ENCODE measurements at regions not wholly inside any gene's neighbourhood (a gene's known extent, or its start where the extent isn't known, plus 50 kb on each side); places are given as distances from the start of the nearest gene placed in this dataset.
"Not testable (repeated sequence)": the region's sequence is repeated elsewhere in the genome, so short reads cannot be mapped to it uniquely, and the experiment has no call there.

DNA sequence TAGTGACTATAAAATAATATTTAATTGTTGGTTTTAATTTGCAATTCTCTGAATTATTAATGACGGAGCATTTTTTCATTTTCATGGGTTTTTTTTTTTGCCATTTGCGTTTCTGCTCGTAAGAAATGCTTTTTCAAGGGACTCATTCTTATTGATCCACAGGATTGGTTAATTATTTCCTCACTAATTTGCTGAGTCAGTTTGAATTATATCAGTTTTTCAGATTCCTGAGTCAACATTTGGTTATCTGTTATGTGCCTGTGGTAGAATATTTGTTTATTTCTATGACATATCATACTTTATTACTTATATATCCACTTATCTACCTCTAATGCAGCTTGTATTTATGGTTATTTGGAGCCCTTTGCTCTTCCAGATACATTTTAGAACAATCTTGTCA lies 257.0 kb upstream of the BTBD3 start:
- DNase-seq = no peak

- no peak for DNase-seq
These were observed 246.6 kb upstream of the BTBD3 start for GRCh38 chr20:11671015-11671511.

DNA sequence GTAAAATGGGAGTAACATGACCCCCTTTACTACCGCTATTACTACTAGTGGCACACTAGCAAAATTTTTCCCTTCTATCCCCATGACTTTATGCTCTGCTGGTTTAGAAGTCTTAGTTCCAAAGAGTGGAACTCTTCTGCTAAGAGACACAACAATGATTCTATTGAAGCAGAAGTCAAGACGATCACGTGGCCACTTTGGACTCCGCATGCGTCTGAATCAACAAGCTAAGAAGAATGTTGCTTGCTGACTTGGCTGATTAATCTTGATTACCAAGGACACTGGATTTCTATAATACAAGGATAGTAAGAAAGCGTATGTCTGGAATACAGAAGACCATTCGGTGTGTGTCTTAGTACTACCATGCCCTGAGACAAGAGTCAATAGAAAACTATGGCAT lies 244.7 kb upstream of the BTBD3 start:
- no peak for DNase-seq

- DNase-seq = no peak
These were observed 241.6 kb upstream of the BTBD3 start for GRCh38 chr20:11675920-11676629.

DNA sequence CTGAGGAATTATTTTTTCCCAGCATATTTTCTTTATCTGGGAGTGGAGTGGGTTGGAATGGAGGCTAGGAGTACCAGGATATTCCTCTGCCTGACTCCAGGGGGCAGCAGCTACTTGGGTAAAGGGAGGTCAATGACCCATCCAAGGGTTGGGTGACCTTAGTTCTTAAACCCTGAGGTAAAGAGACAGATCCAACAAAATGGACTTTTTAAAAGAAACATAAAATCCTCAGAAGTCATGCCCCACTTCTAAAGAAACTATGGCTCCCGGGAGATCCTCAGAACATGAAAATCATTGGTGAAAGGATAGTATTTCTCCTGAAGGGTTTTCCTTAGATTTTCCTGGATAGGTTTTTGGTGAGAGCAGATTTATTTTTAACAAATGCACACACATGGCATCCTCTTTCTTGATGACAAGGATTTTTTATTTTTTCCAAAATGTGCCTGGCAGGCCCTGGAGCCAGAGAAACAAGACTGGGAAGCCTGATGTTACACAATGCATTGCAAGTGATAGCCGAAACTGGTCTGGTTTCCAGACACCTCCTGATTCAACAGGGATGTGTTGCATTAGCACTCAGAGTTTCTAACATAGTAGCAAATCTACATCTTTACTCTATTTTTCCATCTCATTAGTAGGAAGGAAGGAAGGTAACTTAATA lies 240.9 kb upstream of the BTBD3 start:
- DNase-seq = peak; percentile 32 to 58

GRCh38 chr20:11677428-11677827 lies 240.3 kb upstream of the BTBD3 start:
- no peak for DNase-seq

GRCh38 chr20:11677836-11678235 lies 239.9 kb upstream of the BTBD3 start:
- no peak for DNase-seq

GRCh38 chr20:11682285-11682684 lies 235.4 kb upstream of the BTBD3 start:
- DNase-seq = no peak

- DNase-seq = no peak
These were observed 231.5 kb upstream of the BTBD3 start for GRCh38 chr20:11686195-11686594.

- DNase-seq = peak; percentile 97
These were observed 230.7 kb upstream of the BTBD3 start for GRCh38 chr20:11686820-11687543.

DNA sequence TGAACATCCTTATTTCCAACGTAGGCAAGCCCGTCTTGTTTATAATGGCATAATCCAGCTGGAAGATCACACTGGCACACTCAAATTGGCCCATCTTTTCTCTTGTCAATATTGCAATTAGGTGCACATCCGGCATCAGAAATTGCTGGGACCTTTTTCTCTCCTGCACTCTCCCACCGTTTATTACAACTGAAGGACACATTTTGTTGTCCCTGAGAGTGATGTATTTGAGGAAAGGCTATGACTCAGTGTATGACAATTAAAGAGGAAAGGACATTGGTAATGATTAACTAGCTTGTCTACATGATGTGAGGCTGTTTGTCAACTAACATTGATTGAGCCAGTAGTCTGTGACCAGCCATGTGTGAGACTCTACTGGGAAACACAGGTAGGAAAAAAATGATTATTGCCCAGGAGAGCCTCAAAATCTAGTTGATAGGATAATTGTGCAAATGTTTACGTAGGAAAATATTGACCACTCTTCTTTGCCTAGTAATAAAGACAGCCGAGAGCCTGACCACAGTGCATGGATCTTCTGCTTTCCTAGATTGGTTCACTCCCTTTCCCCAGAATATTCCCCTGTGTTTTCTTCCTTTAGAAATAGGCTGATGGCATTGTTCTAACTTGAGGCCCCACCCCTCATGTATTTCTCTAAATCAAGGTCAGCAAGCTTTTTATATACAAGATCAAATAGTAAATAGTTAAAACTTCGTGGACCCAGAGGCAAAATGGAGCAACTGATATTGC lies 230.0 kb upstream of the BTBD3 start:
- peak; percentile 93 to 97 for DNase-seq

- no peak for DNase-seq
These were observed 228.4 kb upstream of the BTBD3 start for GRCh38 chr20:11689262-11689661.

DNA sequence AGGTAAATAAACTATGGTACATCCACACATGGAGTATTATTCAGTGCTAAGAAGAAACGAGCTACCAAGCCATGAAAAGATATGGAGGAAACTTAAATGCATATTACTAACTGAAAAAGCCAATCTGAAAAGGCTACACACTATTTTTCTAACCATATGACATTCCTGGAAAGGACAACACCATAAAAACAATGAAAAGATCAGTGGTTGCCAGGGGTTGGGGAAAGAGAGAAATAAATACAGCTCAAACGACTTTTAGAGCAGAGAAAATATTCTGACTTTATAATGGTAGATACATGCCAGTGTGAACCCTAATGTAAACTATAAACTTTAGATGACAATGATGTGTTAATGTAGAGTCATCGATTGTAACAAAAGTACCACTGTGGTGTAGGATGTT lies 225.9 kb upstream of the BTBD3 start:
- no peak for DNase-seq

DNA sequence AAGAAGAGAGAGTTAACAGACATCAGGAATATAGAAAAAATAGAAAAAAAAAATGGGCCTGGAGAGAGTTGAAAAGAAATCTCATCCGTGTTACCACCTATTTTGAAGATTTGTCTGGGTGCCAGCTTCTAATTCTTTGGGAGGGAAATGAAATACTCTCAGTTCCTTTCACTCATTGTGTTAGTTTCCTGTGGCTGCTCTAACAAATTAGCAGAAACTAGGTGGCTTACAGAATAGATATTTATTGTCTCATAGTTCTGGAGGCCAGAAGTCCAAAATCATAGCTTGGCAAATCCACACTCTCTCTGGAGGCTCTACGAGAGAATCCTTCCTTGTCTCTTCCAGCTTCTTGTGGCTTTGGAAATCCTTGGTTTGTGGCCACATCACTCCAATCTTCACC lies 225.1 kb upstream of the BTBD3 start:
- no peak for DNase-seq

GRCh38 chr20:11694467-11694866 lies 223.2 kb upstream of the BTBD3 start:
- DNase-seq = no peak

GRCh38 chr20:11697055-11697454 lies 220.6 kb upstream of the BTBD3 start:
- no peak for DNase-seq

GRCh38 chr20:11697646-11698045 lies 220.0 kb upstream of the BTBD3 start:
- no peak for DNase-seq

- DNase-seq = no peak
These were observed 219.6 kb upstream of the BTBD3 start for GRCh38 chr20:11698124-11698523.

DNA sequence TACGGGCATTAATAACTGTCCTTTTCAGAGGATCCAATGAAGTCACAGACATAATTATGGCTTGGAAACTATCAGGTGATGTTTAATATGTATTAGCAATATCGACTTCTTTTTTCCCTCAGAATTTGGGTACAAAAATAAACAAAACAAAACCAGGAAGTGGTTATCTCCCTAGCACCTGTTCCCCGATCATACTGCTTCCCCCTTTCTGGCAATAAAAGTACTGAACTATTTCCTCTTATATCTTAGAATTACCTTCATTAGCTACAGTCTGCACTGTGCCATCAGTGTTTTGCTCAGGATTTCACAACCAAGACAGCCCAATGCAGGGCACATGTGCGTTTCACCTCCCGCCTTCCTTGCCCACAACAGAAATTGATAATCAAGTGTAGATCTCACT lies 216.9 kb upstream of the BTBD3 start:
- DNase-seq = no peak

DNA sequence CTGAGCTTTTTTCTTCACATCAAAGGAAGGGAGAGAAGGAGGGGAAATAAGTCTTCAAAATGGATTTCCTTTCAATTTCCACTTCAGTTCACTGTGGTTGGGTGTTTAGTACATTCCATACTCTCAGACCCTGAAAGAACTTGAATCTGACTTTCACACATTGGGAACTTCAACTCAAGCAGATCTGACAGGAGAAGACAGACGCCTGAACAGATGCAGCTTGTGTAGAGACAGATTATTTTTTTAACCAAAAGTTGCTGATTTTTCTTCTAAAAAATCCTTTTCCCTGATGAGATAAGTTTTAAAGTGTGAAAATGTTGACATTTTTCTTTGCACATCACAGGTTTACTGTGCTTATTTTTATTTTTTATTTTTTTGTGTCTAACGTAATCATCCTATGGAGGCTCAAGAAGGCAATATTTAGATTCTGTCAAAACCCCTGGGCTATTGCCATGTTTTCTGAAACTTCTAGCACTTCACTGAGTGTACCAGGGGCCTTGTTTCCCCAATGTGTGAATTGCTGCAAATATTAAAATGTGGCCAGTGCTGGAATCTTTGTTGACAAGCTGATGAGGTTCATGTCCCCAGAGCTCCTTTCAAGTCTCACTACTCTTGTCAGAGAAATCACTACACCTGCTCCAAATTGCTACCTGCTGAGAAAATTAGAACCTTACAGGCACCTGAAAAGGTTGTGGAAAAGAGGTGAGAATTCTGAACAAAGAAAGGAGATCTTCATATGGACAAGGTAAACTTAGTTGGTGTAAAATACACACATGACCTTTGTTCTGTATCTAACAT lies 214.8 kb upstream of the BTBD3 start:
- no peak for DNase-seq

- no peak for DNase-seq
These were observed 212.2 kb upstream of the BTBD3 start for GRCh38 chr20:11705512-11705911.

DNA sequence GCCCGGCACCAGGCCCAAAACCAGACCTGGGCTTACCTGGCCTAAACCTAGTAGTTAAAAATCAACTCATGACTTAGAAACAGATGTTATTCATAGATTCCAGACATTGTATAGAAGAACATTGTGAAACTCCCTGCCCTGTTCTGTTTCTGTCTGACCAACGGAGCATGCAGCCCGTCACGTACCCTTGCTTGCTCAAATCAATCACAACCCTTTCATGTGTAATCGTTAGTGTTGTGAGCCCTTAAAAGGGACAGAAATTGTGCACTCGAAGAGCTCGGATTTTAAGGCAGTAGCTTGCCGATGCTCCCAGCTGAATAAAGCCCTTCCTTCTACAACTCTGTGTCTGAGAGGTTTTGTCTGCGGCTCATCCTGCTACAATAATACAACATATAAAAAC lies 209.5 kb upstream of the BTBD3 start:
- not testable (repeated sequence) for DNase-seq

All from SHP77 (cell line).